Peyer's patch (tissue), 4 donors: ENCODE measurements at regions not wholly inside any gene's neighbourhood (a gene's known extent, or its start where the extent isn't known, plus 50 kb on each side); places are given as distances from the start of the nearest gene placed in this dataset.

Source experiments
- CTCF ChIP-seq, 6 experiments: fragments of 450-650 bp in 4 of 6; fragments of 200-600 bp in 2 of 6; sonication (generic) in 1 of 6; IDR thresholded peaks; one replicate each; pipeline ENCODE4 v1.5.1; 2017 to 2019; ENCODE audit warnings: antibody characterized with exemption in 6 of 6, mild to moderate bottlenecking in 3 of 6, moderate library complexity in 1 of 6
- POLR2A ChIP-seq, 2 donors: fragments of 450-650 bp; IDR thresholded peaks; one replicate each; pipeline ENCODE4 v1.5.1; 2017; ENCODE audit warnings: antibody characterized with exemption in 2 of 2, mild to moderate bottlenecking in 2 of 2, moderate library complexity in 2 of 2

- TF ChIP-seq CTCF (IDR thresholded peaks at IDR 0.05) (no peak), POLR2A (IDR thresholded peaks at IDR 0.05) (no peak)
Observed at GRCh38 chr14:40368314-40368713, 936.1 kb upstream of the FBXO33 start.
